NCI-H2107 treated with DMSO at 0.1 percent for 48 hours (cell line): ENCODE measurements at regions not wholly inside any gene's neighbourhood (a gene's known extent, or its start where the extent isn't known, plus 50 kb on each side); places are given as distances from the start of the nearest gene placed in this dataset.

Source experiments
- DNase-seq: peaks from one replicate; lab custom pipeline; 2025; ENCODE audit not compliant: unreplicated experiment; lab: John Stamatoyannopoulos, UW

DNA sequence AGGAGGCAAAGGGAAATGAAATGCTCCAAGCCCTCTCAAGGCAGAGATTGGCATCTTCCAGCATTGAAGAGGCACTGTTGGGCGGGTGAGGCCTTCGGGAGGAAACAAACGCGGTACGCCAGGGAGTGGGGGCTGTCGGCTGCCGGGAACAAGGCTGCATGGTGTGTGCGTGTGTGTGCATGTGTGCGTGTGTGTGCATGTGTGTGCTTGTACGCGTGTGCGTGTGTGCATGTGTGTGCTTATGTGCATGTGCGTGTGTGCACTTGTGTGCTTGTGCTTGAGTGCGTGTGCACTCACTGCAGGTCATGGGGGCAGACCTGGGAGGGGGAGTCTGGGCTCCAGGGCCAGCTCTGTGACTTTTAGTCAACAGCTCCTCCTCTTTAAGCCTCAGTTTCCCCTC, 113.6 kb upstream of the ADRA2C start:
- no peak for DNase-seq

DNA sequence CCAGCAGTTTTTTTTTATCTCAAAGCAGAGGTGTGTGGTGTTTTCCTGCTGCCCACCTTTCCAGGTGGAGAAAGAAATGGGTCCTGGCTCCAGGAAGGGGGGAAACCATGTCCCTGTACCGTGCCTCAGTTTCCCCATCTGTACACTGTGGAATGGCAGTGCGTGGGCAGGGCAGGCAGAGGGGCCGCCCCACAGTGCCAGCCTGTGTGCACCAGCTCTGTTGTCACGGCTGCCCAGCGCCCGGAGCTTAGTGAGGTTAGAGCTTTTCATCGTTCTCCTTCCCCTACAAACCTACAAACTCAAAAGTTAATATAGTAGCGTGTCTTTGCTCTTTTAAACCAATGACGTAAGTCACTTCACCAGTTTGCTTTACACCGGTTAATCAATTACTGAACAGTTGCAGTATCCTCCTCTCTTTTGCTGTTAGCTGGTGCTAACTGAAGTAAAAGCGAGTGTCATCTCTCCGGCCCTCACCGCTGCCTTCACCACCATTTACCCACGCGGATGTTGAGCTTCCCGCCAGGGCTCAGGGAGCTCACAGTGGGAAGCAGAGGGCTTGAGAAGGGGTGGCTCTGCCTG, 114.8 kb upstream of the ADRA2C start:
- DNase-seq = no peak

DNA sequence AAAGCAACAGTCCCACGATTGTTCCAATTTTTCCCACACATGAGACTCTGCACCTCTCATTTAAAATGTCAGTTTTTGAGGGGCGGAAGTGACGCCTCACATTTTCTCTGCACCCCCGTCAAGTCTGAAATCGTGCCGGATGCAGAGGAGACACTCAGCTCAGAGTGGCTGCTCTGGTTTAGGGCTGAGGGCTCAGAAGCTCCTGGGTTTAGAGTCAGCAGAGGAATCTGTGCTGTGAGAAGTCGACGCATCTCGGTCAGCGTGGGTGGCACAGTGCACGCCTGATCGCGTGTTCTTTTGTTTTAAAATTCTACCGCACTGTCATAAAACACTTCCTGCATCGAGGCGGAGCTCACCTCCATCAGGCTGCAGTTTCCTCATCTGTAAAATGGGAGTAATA, 116.7 kb upstream of the ADRA2C start:
- no peak for DNase-seq

DNA sequence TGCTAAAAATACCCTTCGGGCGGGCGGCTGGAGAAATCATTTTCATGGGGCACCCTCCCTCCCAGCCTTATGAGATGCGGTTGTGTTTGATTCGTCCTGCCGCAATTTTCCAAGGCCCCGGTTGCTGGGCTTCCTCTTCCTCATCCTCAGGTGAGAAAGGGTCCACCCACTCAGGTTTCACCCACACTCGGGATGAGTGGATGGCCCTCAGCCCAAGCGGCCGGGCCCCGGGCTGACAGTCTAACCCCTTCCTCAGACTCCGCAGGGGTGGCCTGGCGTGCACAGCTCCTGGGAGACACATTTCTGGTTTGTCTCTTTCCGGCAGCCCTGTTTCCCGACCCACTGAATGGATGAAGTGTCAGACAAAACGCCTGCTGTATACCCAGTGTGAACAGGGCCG, 116.5 kb upstream of the LRPAP1 start:
- DNase-seq = no peak

DNA sequence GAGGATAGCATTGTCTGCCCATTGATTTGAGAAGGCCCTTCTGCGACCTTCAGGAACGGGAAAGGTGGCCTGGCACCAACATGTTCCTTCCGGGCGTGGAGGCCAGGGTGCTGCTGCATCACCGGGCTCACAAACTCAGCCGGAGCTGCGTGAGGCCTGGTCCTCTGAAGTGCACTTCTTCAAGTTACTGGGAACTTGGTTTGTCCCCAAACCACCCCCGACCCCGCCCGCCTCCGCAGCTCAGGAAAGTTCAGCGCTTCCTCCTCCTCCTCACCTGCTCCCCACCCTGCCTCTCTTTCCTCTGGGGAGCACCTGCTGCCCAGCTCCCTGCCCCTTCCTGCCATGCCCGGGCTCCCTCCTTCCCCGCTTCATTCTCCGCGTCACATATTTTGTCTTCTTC, 116.0 kb upstream of the LRPAP1 start:
- no peak for DNase-seq

DNA sequence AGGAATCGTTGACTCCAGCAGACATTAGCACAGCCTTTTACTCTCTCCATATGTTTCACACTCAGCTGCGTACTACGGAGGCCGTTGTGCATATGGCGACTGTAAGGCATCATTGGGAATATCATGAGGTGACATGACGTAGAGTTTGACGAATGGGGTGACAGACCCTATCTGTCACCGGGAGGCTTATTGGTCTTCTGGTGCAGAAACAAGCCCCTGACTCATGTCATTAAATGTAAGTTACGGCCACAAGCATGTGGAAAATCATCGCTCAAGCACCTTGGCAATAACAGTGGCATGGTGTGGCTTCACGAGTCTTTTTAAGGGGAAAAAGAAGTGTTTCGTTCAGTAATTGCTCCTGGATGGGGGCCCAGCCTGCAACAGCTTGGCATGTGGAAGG, 115.2 kb upstream of the LRPAP1 start:
- no peak for DNase-seq

DNA sequence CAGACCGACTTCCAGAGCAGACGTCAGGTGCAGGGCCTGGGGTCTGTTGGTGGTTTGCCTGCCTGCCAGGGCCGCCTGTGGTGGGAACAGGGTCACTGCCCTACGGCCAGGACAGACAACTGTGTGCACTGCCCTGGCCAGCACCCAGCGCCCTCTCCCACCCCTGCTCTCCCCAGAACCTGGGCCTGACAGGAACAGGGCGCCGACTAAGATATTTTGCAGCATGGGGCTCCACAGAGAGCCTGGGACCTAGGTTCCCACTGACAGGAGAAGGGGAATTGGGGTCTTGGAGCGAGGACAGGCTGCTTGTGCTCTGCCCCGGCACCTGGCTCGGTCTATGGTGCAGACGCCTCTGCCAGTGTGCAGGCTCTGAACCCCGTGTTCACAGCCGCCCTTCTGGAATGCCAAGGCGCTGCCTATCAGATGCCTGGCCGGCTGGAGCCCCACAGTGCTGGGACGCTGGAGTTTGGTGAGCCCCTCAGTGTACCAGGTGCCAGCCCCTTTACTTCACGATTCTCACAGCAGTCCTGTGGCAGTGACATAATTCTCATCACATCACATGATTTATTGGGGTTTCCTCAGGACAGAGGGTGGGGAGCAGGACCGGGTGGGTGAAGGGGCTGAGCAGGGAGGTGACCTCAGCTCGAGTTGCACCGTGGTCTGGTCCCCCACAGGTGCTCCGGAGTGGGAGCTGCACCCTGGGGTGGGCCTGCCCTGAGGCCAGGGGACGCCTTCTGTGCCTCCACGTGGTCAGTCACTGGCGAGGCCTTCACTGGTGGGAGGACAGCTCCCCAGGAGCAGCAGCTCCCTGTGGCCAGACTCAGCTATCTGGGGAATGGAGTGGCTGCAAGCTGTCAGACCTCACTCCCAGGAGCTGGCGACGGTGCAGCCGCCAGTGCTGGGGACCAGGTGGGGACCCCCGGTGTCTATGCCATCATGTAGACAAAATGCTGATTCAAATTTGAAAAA, 113.8 kb upstream of the LRPAP1 start:
- DNase-seq = no peak

DNA sequence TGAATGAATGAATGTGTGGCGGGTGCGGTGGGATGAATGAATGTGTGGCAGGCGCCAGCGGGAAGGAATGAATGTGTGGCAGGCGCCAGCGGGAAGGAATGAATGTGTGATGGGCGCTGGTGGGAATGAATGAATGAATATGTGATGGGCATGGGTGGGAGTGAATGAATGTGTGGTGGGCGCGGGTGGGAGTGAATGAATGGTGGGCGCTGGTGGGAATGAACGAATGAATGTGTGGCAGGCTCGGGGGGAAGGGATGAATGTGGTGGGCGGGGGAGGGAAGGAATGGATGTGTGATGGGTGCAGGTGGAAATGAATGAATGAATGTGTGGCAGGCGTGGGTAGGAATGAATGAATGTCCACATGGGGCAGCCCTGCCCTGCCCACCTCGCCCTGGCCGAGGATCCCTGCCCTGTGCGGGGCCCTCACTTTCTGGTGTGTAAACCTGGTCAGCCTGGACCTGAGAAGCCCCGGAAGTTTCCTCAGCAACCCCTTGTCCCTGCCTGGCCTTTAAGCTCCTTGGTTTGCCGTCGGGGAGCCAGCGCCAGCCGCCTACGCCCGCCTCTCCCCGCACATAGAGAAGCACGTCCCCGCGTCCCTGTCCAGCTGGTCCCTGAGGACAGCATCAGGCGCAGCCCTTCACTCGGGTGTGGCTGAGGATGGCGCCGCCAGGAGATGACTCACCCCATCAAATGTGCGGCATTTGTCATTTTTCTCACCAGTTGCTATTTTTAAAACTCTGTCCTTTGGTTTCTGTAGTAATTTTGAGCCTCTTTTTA, 112.8 kb upstream of the LRPAP1 start:
- DNase-seq = no peak

DNA sequence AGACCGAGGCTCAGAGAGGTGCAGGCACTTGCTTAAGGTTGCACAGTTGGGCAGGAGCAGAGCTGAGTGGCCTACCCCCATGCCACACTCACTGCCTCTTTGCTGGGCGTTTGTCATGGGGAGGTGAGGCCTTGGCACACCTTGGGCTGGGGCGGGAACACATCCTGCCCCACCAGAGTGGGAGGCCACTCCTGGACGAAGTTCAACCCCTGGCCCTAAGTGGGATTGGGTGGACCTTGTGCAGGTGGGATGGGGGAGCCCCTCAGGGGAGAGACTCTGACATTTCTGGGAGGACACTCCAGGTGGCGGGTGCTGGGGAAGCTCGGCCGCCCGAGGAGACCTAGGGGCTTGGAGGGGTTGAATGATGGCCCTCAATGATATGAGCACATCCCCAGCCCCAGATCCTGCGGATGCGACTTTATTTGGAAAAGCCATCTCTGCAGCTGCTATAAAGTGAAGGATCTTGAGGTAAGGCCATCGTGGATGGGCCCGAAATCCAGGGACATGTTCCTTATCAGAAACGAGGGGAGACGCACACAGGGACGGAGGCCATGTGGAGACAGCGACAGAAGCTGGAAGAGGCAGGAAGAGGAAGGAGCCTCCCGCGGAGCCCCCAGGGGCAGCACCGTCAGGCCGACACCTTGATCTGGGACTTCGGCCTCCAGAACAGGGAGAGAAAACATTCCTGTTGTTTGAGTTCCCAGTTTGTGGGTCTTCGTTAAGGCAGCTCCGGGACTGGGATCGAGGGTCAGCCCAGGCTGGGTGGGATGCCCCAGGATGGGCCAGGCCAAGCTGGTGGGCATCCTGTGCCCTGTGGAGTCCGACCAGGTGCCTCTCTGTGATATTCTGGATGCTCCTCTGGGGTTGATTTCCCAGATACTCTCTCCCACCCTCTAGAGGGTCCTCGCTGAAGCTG, 111.6 kb upstream of the LRPAP1 start:
- no peak for DNase-seq

DNA sequence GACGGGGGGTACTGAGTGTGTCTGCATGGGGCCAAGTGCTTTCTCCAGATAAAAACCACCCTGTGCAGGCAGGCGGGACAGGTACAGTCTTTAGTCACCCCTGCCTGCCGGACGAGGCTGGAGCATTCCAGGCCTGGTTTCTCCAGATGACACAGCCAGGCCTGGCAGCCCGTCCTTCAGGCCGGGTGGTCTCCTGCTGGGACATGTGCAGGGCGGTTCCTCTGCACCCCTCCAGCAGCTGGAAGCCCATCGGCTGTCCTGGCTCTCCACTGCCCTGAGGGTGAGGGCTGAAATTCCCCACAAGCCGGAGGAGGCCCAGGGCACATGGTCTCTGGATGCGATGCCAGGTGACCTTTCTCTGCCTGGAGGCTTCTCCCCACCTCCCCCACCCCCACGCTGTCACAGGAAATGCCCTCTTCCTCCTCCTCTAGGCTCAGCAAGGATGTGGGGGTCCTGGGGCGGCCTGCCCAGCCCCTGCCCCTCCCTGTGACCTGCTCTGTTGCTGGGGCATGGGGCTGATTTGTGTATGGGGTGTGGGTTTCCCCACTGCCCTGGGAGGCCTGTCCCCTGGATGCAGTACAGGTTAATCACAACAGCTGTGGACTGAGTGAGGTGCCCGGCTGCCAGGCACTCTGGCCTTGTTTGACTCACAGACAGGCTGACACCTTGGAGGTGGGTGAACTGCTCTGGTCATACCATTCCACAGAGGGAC, 110.7 kb upstream of the LRPAP1 start:
- no peak for DNase-seq

DNA sequence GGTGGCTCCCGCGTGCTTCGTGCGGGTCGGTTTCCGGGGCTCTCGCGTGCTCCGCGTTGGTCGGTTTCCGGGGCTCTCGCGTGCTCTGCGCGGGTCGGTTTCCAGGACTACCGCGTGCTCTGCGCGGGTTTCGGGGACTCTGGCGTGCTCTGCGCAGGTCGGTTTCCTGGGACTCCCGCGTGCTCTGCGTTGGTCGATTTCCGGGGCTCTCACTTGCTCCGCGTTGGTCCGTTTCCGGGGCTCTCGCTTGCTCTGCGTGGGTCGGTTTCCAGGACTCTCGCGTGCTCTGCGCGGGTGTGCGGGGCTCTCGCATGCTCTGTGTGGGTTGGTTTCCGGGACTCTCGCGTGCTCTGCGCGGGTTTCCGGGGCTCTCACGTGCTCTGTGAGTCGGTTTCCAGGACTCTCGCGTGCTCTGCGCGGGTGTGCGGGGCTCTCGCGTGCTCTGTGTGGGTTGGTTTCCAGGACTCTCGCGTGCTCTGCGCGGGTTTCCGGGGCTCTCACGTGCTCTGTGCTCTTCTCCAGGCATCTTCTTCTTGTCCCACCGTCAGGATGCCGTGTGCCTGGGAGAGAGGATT, 109.9 kb upstream of the LRPAP1 start:
- no peak for DNase-seq

DNA sequence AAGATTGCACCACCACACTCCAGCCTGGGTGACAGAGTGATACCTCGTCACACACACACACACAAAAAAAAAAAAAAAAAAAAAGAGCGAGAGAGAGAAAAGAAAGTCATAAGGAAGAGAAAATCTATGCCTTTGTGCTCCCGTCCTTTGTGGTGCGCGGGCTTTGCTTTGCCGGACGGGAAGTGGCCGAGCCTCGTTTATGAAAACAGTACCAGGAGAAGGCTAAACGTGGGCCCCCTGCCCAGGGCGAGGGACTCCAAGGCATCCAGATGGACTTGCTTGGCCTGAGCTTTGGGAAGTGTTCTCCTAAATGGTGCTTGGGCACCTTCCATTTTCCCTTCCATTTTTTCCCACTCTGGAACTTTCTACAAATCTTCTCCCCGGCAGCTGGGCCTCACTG, 109.3 kb upstream of the LRPAP1 start:
- no peak for DNase-seq

DNA sequence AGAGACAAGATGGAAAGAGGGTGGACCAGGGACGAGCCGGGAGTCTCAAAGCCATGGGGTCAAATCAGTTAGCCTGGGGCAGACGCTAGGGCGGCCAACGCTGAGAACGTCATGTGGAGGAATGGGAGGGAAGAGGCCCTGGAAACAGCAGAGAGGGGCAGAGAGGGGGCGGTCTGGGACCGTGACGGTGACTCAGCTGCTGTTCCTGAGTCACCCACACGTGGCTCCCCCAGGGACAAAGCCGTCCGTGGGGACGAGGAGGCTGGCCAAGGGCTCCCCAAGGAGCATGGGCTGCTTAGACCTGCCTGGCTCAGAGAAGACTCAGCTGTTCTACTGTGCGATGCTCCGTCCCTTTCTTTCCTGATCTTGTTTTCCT, 108.4 kb upstream of the LRPAP1 start:
- no peak for DNase-seq

DNA sequence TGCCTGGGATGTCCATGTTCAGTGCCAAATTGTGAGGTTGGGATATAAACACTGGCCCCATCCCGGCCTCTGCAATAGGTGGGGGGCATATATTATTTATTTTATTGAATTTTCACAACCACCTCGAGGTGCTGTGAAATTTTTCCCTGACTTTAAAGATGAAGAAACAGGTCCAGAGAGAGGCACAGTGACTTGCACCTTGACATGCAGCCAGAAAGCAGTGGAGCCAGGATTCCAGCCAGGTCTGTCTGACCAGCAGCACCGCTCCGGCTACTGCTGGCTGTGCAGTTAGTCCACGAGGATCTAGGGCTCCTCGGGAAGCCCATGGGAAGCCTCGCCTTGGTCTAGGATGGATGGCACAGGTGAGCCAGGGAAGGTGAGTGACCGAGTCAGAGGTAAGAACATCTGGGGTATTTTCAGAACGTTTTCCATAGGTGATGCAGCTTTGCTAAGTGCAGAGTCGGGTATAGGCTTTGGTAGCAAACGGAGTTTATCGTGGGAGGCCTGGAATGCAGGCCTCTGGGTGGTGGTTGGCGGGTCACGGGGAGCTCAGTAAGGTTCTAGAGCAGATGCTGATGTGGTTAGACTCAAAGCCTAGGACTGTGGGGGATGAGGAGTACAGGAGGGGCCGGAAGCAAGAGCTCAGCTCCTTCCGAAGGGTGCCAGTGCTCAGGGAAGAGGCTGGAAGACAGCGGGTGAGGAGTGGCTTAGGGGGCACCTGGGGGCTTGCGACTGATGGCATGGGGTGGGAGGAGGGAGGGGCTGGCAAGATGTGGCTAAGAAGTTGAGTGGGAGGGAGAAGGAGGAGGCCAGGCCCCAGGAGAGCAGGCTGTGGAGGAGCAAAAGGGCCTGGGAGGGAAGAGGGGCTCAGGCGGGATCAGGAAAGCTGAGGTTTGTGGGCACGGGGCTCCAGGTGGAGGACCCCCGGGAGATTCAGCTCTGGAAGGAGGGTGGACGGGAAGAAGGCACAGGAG, 107.7 kb upstream of the LRPAP1 start:
- DNase-seq = no peak

DNA sequence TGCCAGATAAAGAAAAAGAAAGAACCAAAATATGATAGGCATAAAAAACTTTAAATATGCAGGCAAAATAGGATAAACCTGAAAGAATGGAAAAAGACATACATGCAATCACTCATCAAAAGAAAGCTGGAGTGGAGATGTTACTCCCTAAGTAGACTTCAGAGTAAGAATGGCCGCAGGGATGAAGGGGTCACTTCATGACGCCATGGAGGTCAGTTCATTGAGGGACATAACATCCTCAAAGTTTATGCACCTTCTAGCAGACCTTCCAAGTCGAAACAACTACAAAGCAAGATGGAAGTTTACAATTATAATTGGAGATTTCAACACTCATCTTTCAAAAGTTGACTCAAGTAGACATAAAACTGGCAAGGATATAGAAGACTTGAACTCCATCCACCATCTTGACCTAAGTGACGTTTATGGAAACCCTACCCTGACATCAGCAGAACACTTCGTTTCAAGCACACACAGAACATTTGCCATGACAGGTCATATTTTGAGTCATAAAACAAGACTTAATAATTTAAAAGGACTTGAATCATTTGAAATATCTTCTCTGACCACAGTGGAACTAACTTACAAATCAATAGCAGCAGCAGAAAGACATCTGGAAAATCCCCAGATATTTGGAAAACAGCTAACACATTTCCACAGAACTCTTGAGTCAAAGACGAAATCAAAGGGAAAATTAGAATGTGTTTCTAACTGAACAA, 106.0 kb upstream of the LRPAP1 start:
- DNase-seq = no peak

DNA sequence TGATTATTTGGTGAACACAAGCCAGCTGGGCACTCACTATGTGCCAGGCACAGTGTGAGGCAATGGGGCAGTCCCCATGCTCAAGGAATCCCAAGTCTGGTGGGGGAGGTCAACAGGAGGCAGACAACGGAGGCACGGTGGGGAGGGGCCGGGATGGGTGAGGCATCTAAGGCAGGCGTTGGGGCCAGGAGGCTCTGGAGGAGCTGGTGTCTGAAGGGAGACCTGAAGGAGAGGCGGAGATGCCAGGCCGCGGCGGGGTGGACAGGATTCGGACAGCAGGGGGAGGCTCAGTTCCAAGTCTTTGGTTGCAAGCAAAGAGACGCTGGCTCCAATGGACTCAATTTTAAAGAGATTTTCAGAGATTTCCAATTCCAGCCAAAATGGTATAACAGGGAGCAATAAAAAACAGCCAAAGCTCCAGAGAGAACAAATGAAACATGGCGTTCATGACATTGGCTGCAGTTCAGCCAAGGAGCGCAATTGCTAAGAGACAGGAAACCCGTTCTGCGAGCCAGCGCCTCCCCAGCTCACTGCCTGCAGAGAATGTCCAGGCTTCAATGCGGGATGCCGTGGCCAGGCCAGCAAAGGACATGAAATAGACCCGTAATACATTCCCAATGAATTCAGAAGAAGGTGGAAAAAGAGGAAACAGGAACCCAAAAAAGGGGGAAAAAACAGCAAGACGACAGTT, 105.2 kb upstream of the LRPAP1 start:
- DNase-seq = no peak

DNA sequence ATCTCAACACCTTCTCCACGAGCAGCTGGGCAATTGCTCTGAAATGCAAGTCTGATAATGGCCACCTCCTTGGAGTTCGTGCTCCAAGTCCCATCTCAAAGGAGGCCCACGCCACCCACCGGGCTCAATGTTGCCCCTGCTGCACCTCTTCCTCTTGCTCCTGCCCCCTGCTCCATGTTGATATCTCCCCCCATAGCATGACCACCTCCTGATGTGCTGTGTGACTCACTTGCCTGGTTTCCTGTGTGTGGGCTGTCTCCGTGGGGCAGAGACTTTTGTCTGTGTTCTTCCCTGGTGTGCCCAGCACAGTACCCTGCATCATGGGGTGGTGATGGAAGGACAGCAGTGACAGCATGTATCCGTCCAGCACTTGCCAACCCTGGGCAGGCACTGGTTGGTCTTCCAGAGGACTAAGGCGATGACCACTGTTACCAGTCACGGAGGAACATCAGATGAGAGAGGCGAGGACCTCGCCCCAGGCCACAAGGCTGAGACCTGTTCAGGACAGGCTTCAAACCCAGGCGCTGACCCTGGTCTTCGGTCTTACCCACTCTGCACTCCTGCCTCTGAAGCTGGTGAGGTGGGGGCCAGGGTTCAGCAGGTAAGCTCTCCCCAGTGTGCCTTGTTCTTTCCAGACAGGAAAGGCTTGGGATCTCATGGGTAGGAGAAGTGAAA, 104.6 kb upstream of the LRPAP1 start:
- no peak for DNase-seq
